Fibroblast of mammary gland (primary cell): ENCODE measurements at regions not wholly inside any gene's neighbourhood (a gene's known extent, or its start where the extent isn't known, plus 50 kb on each side); places are given as distances from the start of the nearest gene placed in this dataset.
"Not testable (repeated sequence)": the region's sequence is repeated elsewhere in the genome, so short reads cannot be mapped to it uniquely, and the experiment has no call there.

Experiments used
- DNase-seq: peaks from one replicate; pipeline ENCODE4 v3.0.0-alpha.2; 2010; ENCODE audit warnings: low read depth
- H3K4me3 ChIP-seq: 2 replicates; pipeline ENCODE4 v1.5.1; 2011; ENCODE audit warnings: low read depth, mild to moderate bottlenecking, low read length, moderate library complexity; ENCODE audit not compliant: control insufficient read depth
- CTCF ChIP-seq: conservative IDR thresholded peaks from 2 replicates; pipeline ENCODE4 v1.5.1; 2011; ENCODE audit warnings: low read depth, low read length, inconsistent platforms; ENCODE audit not compliant: control insufficient read depth, insufficient read depth

- H3K4me3 ChIP-seq, DNase-seq: not testable (repeated sequence)
Measured at GRCh38 chr3:197459571-197459970, 96.2 kb downstream of the BDH1 start.

GRCh38 chr3:197458906-197459470 lies 96.8 kb downstream of the BDH1 start:
- no peak for TF ChIP-seq CTCF
- no peak overlapping the region for H3K4me3 ChIP-seq
- no peak for DNase-seq

- H3K4me3 ChIP-seq: no peak overlapping the region
- peak; percentile 31 for TF ChIP-seq CTCF
- DNase-seq: peak; percentile 18
Measured at GRCh38 chr3:197458179-197458707, 97.5 kb downstream of the BDH1 start.

GRCh38 chr3:197456261-197457091 lies 99.3 kb downstream of the BDH1 start:
- H3K4me3 ChIP-seq: peak overlapping the region; percentile 54
- no peak for TF ChIP-seq CTCF
- peak; percentile 82 for DNase-seq

GRCh38 chr3:197454841-197455240 lies 100.9 kb downstream of the BDH1 start:
- DNase-seq, H3K4me3 ChIP-seq: not testable (repeated sequence)

DNA sequence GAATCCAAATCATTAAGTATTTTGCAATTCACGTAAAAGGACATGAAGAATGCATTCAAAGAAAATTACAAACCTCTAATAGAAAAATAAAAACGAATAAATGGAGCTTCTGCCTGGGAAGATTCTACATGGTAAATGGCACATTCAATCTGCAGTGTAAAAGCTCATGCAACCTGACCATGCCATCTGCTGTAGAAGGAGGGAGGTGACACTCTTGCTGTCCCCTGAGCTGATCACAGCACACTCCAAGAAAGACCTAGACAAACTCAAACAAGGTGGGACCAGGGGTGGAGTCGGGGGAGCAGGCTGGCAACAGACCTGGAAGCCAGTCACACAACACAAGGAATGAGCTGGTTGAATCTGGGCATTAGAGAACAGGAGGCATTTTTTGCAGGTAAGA lies 101.8 kb downstream of the BDH1 start:
- no peak for TF ChIP-seq CTCF
- no peak for DNase-seq
- H3K4me3 ChIP-seq: no peak overlapping the region

DNA sequence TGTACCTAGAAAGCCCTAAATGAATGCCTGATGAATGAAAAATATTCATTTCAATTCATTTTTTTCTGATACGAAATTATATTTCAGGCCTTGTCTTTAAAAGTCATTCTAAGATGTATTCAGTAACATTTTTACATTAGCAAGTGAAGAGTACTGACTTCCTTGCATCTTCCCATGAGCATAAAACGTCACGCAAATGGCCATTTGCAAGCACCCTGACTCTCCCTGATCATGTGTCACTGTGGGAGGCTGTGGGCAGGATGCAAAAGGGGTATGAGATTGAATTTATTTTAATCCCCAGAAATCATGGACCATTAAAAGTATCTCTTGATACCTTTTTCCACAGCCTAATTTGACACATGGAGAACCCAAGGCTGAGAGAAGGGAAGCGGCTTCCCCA lies 105.0 kb downstream of the BDH1 start:
- no peak for TF ChIP-seq CTCF
- no peak for DNase-seq
- H3K4me3 ChIP-seq: no peak overlapping the region
